Hippocampal formation (tissue), 2 donors: ENCODE measurements at regions not wholly inside any gene's neighbourhood (a gene's known extent, or its start where the extent isn't known, plus 50 kb on each side); places are given as distances from the start of the nearest gene placed in this dataset.
"Not testable (repeated sequence)": the region's sequence is repeated elsewhere in the genome, so short reads cannot be mapped to it uniquely, and the experiment has no call there.

Source experiments
- DNase-seq, 2 donors: peaks; one replicate each; lab custom pipeline; 2025; lab: John Stamatoyannopoulos, UW

GRCh38 chr7:125386211-125386610 is 456.6 kb upstream of the POT1 start:
- no peak for DNase-seq

- no peak for DNase-seq
Measured at GRCh38 chr7:125383324-125383723, 453.7 kb upstream of the POT1 start.

GRCh38 chr7:125382401-125382800 is 452.8 kb upstream of the POT1 start:
- DNase-seq, result no peak

GRCh38 chr7:125375942-125376341 is 446.3 kb upstream of the POT1 start:
- no peak for DNase-seq

- no peak for DNase-seq
Measured at GRCh38 chr7:125370502-125370901, 440.9 kb upstream of the POT1 start.

GRCh38 chr7:125363873-125364272 is 434.2 kb upstream of the POT1 start:
- DNase-seq, result no peak

GRCh38 chr7:125358551-125359167 is 429.0 kb upstream of the POT1 start:
- no peak for DNase-seq

GRCh38 chr7:125357676-125358455 is 428.2 kb upstream of the POT1 start:
- no peak for DNase-seq

GRCh38 chr7:125355899-125356298 is 426.3 kb upstream of the POT1 start:
- no peak for DNase-seq

- DNase-seq, result no peak
Measured at GRCh38 chr7:125347269-125347668, 417.6 kb upstream of the POT1 start.

- DNase-seq, result no peak
Measured at GRCh38 chr7:125338110-125338509, 408.5 kb upstream of the POT1 start.

- DNase-seq, result no peak
Measured at GRCh38 chr7:125336326-125336725, 406.7 kb upstream of the POT1 start.

GRCh38 chr7:125326666-125327255 is 397.1 kb upstream of the POT1 start:
- no peak for DNase-seq

GRCh38 chr7:125316466-125316865 is 386.8 kb upstream of the POT1 start:
- DNase-seq, result peak in 1 of 2 donors; percentile 0

GRCh38 chr7:125299003-125299765 is 369.6 kb upstream of the POT1 start:
- DNase-seq, result no peak

GRCh38 chr7:125279961-125280360 is 350.3 kb upstream of the POT1 start:
- DNase-seq, result peak in 1 of 2 donors; percentile 16

GRCh38 chr7:125278318-125278717 is 348.7 kb upstream of the POT1 start:
- no peak for DNase-seq

GRCh38 chr7:125274742-125275141 is 345.1 kb upstream of the POT1 start:
- DNase-seq, result not testable (repeated sequence)

GRCh38 chr7:125264174-125264856 is 334.7 kb upstream of the POT1 start:
- DNase-seq, result not testable (repeated sequence)

- DNase-seq, result not testable (repeated sequence)
Measured at GRCh38 chr7:125258876-125259417, 329.3 kb upstream of the POT1 start.

- no peak for DNase-seq
Measured at GRCh38 chr7:125257617-125258016, 328.0 kb upstream of the POT1 start.

- DNase-seq, result no peak
Measured at GRCh38 chr7:125256446-125256845, 326.8 kb upstream of the POT1 start.
